Inflammatory macrophage treated with lipopolysaccharide for 1 hour (primary cell): ENCODE measurements at regions not wholly inside any gene's neighbourhood (a gene's known extent, or its start where the extent isn't known, plus 50 kb on each side); places are given as distances from the start of the nearest gene placed in this dataset.
"Not testable (repeated sequence)": the region's sequence is repeated elsewhere in the genome, so short reads cannot be mapped to it uniquely, and the experiment has no call there.

Source experiments
- DNase-seq, 2 donors: peaks; one replicate each; pipeline ENCODE4 v3.0.0-alpha.2; 2020 to 2022

DNA sequence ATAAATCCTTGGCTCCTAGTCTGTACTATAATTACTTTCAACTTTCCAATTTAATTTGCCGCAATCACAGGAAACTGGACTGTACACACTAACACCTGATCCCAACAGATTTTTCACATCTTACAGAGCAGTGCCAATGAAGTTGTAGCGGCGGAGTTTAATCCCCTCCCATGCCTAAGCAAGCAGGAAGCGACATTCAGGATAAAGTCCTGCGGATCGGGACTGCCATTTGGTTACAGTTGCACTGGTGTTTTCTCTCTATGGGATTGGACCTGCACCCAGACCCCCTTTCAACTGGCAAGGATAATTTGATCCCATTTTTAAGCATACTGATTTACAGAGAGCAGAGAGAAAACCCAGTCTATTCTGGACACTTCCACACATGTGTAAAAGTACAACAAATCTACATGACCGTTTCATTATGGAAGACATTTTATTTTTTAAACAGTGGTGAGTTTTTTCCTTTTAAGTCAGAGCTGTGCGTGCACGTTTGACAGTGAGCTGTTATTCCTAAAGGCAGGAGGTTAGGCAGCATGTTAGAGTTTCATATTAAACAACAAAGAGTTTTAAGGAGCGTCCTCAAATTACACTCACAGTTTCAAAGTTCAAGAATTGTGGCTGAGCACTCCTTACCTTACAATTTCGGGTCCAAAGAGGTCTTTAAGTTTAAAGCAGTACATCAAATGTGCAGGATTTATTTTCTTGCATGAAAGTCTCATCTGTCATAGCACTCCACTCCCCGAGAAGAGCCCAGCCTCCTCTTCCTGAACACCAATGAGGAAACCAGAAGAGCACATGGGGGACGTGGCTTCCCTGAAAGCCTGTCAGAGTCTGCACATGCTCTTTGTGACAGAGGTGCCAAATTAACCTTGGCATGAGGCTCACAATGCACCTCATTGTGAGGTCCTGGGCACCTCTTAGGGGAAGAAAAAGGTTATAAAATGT lies 141.6 kb upstream of the RFC3 start:
- peak; percentile 5 to 23 for DNase-seq

DNA sequence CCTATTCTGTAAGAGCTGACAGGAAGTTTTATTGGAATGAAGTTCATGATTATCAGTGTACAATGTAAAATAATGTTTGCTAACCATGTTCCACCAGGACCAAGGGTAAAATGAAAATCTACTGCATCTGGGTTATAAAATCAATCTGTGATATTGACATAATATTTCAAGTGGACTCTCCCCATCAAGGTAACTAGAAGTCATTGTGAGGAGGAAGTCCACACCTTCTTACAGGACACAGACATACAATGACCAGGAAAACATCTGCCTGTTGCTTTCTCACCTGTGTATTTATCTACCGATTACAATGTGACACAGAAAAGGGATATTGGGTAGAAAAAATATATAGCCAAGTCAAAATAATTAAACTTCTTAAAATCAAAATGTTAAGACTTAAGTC lies 140.7 kb upstream of the RFC3 start:
- no peak for DNase-seq

DNA sequence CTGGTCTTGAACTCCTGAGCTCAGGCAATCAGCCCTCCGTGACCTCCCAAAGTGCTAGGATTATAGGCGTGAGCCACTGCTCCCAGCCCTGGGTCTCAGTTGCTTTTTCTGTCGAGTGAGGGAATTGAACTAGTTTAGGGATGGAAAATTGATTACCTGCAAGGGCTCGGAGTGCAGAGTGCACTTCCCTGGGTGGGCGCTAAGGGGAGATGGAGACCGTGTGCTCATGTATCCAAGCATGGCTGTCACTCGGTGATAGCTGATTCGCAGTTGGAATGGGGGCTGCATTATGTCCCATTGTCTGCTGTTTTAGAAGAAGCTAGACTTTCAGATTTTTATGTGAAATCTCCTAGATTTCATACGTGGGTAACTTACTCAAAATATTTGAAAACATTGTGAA lies 139.9 kb upstream of the RFC3 start:
- no peak for DNase-seq

DNA sequence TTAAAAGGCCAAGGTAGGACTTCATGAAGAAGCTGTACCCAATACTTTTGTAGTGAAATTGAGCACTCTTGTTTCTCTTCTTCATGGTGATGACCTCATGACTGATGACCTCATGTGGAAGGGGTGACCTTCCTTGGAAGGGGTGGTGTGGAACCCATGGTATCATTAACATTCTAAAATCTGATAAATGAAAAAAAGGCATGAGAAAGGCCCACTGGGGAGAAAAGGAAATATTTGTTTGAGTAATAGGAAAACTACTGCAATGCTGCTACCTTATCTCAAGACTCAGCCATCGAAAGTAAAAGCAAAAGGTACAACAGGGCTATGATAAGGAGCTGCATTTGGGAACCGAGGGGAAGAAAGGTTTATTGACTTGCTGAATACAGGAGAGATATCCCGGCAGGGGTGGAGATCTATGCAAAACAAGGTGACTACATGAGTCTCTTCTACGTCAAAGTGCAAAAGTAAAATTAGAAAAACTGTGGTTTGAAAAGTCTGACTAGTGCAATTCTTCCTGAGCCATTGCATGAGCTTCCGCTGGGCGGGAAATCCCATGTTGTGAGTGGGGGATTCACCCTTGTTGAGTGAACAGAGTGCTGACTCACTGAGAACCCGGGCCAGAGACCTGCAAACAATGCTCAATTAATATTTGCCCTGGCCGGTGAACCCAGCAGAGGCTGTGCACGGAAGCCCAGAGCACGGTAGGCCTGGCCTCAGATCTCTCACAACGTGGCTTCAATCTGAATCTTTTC lies 138.9 kb upstream of the RFC3 start:
- DNase-seq, result peak; percentile 75 to 80

DNA sequence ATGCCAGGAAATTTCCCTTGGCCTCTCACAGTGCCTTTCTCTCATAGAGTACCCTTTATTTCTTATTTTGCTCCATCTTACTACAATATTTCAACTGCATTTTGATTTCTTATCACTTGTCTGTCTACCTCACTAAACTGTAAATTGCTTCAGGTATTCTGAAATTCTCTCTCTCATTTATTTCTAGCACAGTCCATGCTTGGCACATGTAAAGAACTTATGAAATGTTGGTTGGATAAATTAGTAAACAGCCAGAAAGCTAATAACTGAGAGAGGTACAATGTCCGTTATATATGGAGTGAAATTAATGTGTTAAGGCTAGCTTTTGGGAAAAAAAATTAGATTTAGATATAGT lies 138.3 kb upstream of the RFC3 start:
- no peak for DNase-seq

DNA sequence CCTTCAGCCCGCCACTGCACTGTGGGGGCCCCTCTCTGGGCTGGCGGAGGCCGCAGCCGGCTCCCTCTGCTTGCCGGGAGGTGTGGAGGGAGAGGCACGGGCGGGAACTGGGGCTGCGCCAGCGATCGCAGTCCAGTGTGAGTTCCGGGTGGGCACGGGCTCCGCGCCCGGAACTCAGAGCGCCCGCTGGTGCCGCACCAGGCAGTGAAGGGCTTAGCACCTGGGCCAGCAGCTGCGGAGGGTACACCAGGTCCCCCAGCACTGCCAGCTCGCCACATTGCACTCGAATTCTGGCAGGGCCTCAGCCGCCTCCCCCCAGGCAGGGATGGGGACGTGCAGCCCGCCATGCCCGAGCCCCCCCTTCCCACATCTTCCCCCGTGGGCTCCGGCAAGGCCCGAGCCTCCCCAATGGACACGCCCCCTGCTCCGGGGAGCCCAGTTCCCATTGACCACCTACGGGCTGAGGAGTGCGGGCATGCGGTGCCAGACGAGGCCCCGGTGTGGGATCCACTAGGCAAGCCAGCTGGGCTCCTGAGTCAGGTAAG lies 135.9 kb upstream of the RFC3 start:
- no peak for DNase-seq

DNA sequence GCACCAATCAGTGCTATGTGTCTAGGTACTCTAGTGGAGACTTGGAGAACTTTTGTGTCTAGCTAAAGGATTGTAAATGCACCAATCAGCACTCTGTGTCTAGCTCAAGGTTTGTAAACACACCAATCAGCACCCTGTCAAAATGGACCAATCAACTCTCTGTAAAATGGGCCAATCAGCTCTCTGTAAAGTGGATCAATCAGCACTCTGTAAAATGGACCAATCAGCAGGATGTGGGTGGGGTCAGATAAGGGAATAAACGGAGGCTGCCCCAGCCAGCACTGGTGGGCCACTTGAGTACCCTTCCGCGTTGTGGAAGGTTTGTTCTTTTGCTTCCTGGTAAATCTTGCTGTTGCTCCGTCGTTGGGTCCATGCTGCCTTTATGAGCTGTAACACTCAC lies 135.3 kb upstream of the RFC3 start:
- DNase-seq, result not testable (repeated sequence)

DNA sequence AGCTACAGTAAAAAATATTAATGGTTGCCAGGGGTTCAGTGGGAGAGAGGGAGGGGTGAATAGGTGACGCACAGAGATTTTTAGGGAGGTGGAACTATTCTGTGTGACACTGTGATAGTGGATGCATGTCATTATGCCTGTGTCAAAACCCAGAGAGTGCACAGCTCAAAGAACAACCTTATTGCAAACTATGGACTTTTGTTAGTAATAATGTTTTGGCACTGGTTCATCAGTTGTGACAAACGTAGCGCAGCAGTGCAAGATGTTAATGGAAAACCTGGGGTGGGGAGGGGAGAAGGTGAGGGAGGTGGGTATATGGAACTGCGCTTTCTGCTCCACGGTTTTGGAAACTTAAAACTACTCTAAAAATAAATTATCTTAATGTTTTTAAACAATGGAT lies 134.6 kb upstream of the RFC3 start:
- DNase-seq, result no peak

DNA sequence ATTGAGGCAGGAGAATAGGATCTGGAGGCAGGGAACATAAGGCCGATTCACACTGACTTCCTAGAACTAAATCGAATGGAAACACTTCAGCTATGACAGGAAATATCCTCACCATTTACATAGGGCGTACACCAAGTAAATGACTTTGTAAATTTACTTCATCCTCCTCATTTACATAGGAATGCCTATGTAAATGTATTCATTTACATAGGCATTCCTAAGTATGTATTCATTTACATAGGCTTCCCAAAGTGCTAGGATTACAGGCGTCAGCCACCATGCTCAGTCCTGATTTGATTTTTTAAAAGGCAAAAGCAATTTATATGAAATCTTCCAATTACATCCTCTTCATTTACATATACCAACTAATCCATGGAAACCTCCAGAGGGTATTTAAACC lies 133.1 kb upstream of the RFC3 start:
- no peak for DNase-seq

DNA sequence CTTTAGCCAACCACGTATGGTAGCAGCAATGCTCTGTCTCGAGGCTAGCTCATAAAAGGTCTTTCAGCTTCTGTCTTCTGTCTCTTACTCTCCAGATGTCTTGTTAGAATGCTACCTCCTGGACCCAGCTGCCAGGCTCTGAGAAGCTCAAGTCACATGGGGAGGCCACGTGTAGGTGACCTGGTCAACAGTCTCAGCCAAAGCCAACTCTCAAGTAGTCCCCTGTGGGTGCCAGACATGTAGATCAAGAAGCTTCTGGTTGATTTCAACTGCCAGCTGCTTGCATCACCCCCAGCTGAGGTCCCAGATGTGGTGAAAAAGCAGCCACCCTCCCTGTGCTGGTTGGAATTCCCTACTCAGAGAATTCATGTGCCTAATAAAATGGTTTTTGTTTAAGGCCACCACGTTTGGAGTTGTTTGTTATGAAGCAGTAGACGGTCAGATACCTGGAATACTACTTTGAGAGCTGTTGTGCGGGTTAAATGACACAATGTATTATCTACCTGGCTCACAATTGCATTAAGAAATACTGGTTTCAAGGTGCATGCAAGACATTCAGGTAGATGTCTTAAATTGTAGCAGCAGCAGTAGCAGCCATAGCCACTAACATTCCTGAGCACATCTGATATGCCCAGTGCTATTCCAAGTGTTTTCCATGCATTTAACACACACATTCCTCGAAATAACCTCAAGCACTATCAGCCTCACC lies 131.0 kb upstream of the RFC3 start:
- DNase-seq, result no peak

DNA sequence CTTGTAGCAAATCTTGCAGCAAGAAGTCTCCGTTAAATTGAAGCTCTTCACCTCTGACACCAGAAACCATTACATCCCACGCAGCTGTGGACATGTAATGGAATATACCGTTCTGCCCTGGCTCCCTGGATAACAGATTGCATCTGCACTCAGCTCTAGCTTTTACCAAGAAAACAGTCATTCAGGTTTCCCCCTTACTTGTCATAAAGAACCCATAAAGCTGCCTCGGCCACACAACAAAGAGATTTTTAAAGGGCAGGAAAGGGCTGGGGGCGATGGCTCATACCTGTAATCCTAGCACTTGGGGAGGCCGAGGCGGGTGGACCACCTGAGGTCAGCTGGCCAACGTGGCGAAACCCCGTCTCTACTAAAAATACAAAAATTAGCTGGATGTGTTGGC lies 127.6 kb upstream of the RFC3 start:
- no peak for DNase-seq

DNA sequence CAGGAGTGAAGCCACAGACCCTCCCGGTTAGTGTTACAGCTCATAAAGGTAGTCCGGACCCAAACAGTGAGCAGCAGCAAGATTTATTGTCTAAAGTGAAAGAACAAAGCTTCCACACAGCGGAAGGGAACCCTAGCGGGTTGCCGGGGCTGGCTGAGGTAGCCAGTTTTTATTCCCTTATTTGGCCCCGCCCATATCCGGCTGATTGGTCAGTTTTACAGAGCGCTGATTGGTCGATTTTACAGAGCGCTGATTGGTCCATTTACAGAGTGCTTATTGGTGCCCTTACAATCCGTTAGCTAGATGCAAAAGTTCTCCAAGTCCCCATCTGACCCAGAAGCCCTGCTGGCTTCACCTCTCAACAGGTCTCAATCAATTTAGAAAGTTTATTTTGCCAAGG lies 126.0 kb upstream of the RFC3 start:
- no peak for DNase-seq

DNA sequence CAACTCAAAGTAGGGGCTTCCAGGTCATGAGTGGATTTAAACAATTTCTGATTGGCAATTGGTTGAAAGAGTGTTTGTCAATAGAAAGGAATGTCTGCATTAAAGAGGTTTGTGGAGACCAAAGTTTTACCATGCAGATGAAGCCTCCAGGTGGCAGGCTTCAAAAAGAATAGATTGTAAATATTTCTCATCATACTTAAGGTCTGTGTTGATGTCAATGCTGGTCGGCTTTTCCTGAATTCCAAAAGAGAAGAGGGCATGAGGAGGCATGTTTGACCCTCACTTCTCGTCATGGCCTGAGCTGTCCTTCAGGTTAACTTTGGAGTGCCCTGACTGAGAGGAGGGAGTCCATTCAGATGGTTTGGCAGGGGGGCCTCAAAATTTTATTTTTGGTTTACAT lies 125.4 kb upstream of the RFC3 start:
- no peak for DNase-seq

DNA sequence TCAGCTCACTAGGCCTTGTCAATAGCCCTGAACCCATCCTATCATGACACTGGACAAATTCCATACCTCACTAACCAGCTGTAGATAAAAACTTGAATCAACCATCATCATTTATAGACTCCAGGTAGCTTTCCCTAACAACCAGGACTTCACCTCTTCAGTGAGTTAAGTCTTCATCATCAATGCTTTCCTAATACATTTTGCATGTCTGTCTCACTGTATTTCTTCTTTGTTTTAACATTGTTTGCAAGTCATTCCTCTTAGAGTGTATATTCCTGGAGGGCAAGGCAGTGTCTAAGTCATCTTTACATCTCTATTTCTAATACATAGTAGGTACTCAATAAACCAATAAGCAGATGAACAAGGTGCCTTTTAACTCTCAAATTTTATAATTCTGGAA lies 123.4 kb upstream of the RFC3 start:
- no peak for DNase-seq

DNA sequence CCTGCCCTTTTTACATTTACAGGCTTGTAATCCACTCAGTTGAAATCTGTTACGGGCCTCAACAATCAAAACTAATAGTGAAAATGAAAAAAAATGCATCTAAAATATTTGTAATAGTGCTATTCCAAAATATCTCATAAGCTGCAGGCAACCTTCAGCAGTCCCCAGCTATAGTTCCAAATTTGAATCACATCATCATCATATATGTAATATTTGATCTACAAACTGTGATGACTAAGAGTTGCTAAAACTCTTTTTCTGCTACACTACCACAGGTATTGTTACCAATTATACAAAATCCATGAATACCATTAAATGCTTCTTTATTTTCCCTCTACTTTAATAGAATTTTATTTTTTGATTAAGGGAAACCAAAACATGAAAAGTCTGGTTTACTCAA lies 121.4 kb upstream of the RFC3 start:
- no peak for DNase-seq

DNA sequence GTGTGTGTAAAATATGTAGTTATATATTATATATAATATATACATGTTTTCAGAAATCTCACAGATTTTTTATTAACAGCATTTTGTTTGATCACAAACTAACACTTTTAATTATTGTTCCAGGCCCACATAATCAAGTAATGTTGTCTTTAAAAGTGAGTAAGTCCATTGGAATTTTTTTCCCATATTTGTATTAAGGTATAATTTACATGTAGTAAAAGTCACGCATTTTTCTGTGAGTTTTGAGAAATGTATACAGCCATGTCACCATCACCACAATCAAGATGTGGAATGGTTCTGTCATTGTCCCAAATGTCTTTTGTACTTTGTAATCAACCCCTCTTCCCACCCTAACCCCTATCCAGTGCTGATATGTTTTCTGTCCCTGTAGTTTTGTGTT lies 120.0 kb upstream of the RFC3 start:
- DNase-seq, result no peak

DNA sequence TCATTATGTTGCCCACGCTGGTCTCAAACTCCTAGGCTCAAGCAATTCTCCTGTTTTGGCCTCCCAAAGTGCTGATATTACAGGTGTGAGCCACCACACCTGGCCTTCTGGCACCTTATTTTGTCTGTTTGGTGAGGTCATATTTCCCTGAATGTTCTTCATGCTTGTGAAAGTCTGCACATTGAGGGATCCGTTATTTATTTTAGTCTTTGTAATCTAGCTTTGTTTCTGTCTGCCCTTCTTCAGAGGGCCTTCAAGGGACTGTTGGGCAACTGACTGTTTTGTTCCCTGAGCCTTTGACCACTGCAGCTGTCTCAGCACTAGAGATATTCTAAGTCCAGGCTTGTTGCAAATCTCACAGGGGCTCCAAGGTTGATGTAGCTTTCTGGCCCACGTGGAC lies 110.5 kb upstream of the RFC3 start:
- no peak for DNase-seq

DNA sequence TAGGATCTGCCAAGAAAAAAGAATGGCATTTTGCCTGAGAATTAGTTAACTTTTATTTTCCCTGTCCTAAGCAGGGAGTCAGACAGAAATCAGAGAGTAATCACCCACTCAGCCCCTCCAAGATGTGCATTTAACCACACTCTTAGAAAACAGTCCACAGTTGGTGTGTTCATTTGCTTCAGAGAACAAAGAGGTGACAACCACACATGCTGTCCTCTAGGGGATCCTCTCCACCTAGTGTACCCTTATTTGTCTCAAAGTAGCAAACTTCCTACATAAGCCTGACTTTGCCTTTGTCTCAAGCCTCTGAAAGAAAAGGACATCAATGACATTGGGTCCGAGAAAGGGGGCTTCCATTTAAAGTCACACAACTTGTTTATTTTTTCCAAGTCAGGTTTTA lies 107.0 kb upstream of the RFC3 start:
- no peak for DNase-seq

DNA sequence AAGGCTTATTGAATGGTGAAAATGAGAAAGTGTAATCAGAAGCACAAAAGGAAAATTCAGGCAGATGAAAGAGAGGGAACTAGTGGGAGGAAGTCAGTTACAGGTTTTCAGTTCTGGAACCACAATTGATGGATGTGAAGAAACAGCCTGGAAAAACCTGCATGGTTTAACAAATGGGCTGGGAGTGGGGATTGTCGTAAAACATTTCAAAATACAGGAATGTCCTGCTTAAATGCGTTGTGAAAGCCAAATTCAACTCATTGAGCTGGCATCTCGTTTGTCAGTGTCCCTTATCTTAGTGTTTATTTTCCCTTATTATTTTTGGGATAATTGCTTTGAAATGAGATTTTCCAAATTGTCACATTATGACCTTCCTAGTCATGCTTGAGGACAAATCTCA lies 106.5 kb upstream of the RFC3 start:
- peak; percentile 50 to 52 for DNase-seq

DNA sequence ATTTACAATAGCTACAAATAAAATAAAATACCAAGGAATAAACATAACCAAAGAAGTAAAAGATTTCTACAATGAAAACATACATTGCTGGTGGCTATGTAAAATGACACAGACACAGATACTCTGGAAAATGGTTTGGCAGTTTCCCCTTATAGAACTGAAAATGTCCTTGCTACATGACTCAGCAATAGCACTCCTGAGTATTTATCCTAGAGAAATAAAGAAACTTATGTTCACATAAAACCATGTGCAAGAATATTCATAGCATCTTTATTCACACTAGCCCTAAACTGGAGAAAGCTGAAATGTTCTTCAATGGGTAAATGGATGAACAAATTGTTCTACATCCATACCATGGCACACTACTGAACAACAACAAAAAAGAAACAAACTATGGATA lies 100.2 kb upstream of the RFC3 start:
- no peak for DNase-seq

DNA sequence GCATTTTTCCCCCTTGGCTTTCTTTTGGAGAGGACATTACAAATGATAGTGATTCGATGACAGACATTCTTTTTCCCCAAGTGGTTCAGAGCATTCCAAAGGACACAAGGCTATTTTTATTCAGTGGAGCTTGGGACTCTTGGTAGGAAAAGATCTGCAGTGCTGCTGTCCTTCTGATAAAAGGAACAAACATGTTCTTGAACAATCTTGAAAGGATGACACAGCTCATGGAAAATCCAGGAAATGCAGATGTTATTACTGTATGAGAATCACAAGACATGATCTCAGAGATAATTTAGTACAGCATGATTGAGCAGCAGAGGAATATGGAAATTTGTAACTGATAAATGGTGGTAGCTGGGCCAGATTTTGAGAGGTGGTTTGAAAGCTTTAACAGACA lies 96.2 kb upstream of the RFC3 start:
- peak; percentile 59 to 85 for DNase-seq

DNA sequence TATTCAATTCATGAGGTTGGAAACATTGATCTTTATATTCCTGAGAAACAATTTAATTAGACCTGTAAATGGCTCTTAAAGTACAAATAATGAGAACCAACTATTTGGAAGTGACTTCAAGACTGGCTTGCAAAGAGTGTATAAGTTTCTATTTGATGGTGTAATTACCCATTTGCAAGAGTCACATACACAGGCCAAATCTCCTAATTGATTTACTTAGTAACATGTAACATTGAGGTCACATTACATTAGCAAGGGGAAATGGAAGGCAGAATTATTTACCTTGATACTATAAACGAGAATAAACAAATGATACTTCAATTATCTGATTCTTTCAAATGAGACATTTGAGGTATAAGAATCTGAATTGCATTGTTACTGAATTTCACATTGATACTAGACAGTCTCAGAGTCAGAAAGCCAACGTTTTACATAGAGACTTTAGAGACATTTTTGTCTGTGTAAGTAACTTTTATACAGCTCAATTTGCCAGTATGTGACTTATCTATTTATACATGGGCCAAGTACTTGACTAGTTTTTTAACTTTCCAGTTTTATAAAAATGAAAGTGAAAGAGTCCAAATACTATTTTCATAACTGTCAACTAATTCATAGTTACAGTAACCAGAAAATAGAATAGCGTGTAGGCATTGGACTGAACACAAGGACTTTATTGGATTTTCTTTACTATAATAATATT lies 95.6 kb upstream of the RFC3 start:
- DNase-seq, result peak in 1 of 2 donors; percentile 32

DNA sequence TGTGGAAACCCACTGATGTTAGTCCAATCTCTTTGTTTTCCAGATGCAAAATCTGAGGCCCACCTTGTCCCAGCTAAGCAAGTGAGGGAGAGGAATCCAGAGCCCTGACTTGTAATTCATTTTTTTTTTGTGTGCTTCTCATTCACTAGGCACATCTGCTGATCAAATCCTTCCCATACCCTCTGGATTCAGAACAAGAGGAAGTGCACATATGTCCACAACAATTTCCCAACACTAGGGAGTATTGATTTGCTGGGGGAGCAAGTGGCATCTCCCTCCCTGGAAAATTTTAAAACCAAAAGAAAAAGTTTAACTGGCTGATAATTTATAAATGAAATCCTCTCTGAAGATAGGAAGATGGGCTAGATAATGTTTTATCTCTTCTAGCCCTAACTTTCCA lies 94.6 kb upstream of the RFC3 start:
- DNase-seq, result peak in 1 of 2 donors; percentile 37
